Epithelial cell of prostate (primary cell): ENCODE measurements at regions not wholly inside any gene's neighbourhood (a gene's known extent, or its start where the extent isn't known, plus 50 kb on each side); places are given as distances from the start of the nearest gene placed in this dataset.
"Not testable (repeated sequence)": the region's sequence is repeated elsewhere in the genome, so short reads cannot be mapped to it uniquely, and the experiment has no call there.

Experiments used
- DNase-seq: peaks from one replicate; pipeline ENCODE4 v3.0.0-alpha.2; 2011; ENCODE audit warnings: low read depth, low spot score
- H3K27ac ChIP-seq: fragments of 450-650 bp; 2 replicates; pipeline ENCODE4 v1.5.1; 2017; ENCODE audit warnings: mild to moderate bottlenecking

DNA sequence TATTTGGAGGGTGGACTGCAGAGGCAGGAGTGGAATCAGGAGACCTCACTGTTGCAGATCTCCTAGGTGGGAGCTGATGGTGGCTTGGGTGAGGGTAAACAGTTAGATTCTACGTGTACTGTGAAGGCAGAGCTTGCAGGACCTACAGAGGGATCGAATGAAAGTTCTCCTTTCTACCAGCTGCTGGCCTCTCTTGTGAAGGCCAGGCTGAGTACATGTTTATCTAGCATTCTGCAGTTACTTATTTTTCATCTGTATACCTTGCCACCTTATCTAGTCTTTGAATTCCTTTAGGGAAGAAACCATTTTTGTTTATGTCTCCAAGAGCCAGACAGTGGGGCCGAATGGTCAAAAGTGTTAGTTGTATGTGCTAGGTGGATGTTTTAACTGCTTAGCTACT lies 57.6 kb downstream of the PTTG1 start:
- H3K27ac ChIP-seq: no peak overlapping the region
- no peak for DNase-seq

DNA sequence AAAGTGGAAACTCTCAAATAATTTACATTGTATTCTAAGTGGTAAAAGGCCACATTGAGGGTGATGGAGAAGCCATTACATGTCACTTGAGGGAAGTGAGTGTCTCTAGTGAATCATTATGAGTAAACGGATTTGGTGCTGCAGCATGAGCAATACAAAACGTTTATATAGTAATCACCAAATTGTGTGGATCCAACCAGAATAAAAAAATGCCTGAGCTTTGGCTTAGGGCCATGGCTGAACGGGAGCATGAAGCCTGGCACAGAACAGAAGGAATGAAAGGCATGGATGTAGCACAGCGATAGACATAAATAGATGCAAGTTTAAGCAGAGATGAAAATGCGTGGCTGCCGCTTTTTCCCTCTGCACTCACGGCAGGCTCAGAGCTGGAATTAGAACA lies 58.3 kb downstream of the PTTG1 start:
- H3K27ac ChIP-seq: no peak overlapping the region
- no peak for DNase-seq

DNA sequence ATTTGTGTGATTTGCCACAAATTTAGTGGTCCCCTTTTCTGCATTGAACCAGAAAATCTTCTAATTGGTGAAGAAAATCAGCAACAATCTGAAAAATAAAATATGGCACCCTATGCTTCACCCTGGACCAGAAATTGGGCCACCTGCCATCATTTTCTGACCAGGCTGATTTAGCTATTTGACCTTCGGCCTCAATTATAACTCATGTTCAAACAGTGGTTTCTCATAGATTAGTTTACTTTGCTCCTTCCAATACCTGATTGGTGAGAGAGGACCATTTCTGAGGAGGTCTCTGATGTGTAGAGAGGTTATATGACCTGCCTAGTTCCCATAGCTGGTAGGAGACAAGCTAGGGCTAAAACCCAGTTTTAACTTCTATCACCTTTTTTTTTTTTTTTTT lies 59.0 kb downstream of the PTTG1 start:
- no peak overlapping the region for H3K27ac ChIP-seq
- DNase-seq: no peak

- H3K27ac ChIP-seq: no peak overlapping the region
These were observed 63.0 kb downstream of the PTTG1 start for GRCh38 chr5:160484678-160485077.

DNA sequence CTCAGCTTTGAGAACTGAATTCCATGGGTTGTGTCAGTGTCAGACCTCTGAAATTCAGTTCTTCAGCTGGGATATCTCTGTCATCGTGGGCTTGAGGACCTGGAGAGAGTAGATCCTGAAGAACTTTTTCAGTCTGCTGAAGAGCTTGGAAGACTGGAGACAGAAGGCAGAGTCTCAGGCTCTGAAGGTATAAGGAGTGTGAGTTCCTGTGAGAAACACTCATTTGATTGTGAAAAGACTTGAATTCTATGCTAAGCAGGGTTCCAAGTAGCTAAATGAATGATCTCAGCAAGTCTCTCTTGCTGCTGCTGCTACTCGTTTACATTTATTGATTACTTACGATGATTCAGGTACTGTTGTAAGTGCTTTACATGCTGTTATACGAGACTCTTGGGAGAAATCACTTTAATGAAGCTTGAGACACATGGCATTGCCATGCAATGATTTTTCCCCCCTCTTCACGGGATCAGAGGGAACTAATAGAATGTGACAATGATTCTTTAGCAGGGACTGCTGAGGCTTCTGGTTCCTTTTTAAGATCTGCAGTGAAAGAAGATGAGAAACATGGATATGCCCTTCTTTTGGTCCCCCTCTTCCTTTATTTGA lies 63.8 kb downstream of the PTTG1 start:
- no peak for DNase-seq
- no peak overlapping the region for H3K27ac ChIP-seq

More at GRCh38 chr5:160484678-160485077, 63.0 kb downstream of the PTTG1 start:
- DNase-seq: no peak

DNA sequence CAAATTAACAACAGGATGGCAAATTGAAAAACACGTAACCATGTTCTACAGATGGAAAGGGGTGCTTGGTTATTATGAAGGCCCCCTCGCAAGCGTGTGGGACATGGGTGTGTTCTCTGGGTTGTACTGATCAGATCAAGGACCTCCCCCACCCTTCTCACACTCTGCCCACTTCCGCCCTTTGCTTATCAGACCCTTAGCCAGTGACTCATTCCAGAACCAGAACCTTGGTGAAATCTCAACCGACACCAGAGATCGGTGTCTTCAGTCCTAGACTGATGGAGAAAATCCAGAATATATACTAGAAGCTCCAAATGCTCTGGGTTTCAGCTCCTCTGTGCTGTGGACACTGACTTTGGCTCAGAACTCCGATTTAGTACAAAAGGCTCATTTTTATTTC lies 64.9 kb downstream of the PTTG1 start:
- DNase-seq: no peak
- no peak overlapping the region for H3K27ac ChIP-seq

- no peak overlapping the region for H3K27ac ChIP-seq
- DNase-seq: no peak
These were observed 67.0 kb downstream of the PTTG1 start for GRCh38 chr5:160488394-160489325.

- no peak overlapping the region for H3K27ac ChIP-seq
- DNase-seq: no peak
These were observed 69.8 kb downstream of the PTTG1 start for GRCh38 chr5:160491438-160491837.

GRCh38 chr5:160492565-160492964 lies 70.9 kb downstream of the PTTG1 start:
- DNase-seq: no peak
- no peak overlapping the region for H3K27ac ChIP-seq

DNA sequence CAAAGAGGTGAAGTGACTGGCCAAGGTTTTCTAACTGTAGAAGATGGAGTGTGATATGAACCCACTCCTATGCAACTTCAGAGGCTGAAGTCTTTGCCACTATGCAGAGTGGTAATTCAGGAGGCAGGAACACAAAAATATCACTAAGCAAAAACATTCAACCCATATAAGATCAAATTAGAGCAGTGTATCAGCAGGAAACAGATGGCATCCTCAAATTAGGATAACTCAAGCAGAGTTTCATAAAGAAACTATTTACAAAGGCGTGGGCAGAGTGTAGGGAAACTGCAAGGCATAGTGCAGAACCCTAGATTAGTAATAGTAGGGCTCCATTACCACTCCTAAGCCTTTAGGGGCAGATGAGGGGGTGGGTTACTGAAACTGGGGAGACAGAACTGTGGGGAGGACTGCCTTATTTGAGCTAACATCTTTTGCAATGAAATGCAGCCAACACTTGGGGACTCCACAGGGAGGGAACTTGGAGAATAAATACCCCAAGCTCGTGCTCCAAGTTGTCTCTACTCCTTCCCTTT lies 72.2 kb downstream of the PTTG1 start:
- H3K27ac ChIP-seq: no peak overlapping the region
- no peak for DNase-seq

DNA sequence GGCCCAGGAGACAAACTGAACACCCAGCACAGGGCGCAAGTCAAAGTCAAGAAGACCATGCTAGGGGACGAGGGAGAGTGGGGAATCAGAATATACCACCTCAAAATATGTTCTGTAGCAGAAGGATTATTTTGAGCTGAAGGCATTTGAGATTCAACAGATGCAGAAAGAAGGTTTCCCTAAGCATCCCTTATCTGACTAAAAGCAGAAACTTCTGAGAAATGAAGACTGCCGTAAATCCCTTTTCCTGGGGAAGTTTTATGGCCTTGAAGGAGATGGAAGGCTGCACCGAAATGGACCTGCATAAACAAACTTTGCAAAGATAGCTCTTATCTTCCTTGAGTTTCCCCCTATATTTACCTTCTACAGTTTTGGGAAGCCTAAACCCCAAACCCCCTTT lies 72.8 kb downstream of the PTTG1 start:
- no peak for DNase-seq
- no peak overlapping the region for H3K27ac ChIP-seq

DNA sequence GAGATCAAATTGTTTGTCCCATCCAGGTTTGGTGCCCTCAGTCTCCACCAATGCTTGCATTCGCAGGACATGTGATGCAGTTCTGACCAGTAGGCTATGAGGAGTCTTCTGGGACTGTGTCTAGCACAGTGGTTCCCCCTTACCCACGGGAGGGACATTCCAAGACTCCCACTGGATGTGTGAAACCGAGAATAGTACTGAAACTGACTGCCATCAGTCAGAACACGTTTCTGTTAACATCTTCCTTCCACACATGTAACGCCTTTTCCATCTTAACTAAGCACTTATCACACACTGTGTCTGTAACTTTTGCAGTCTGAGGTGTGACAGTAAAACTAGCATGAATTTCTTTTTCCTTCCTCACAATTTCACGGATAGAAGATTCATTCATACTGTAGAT lies 74.7 kb downstream of the PTTG1 start:
- DNase-seq: no peak
- no peak overlapping the region for H3K27ac ChIP-seq

DNA sequence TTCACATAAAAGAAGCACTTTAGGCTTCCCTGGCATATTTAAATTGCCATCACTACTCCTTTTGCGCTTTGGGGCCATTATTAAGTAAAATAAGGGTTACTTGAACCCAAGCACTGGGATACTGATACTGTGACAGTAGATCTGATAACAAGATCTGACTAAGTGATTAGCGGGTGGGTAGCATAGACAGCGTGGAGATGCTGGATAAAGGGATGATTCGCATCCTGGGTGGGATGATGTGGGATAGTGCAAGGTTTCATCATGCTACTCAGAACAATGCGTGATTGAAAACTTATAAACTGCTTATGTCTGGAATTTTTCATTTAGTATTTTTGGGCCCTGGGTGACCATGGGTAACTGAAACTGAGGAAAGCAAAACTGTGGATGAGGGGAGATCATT lies 75.1 kb downstream of the PTTG1 start:
- no peak overlapping the region for H3K27ac ChIP-seq
- DNase-seq: no peak

DNA sequence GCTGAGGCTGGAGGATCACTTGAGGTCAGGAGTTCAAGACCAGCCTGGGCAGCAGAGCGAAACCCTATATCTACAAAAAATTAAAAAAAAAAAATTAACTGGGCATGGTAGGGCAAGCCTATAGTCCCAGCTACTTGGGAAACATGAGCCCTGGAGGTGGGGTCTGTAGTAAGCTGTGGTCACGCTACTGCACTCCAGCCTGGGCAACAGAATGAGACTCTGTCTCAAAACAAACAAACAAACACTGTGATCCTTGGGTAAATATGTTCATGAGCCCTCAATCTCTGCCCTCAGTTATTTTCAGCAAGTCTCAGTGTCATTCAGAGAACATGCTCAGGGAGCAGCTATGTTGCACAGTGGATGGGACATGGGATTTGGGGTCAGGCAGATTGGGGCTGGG lies 76.2 kb downstream of the PTTG1 start:
- no peak for DNase-seq
- H3K27ac ChIP-seq: no peak overlapping the region

- not testable (repeated sequence) for DNase-seq, H3K27ac ChIP-seq
These were observed 76.9 kb downstream of the PTTG1 start for GRCh38 chr5:160498441-160499043.

- H3K27ac ChIP-seq: no peak overlapping the region
- no peak for DNase-seq
These were observed 79.4 kb downstream of the PTTG1 start for GRCh38 chr5:160500786-160501779.

- no peak for DNase-seq
- H3K27ac ChIP-seq: no peak overlapping the region
These were observed 83.3 kb downstream of the PTTG1 start for GRCh38 chr5:160504906-160505305.

- no peak overlapping the region for H3K27ac ChIP-seq
- DNase-seq: no peak
These were observed 84.7 kb downstream of the PTTG1 start for GRCh38 chr5:160506006-160507004.
